ENCODE measurements at regions not wholly inside any gene's neighbourhood (a gene's known extent, or its start where the extent isn't known, plus 50 kb on each side); places are given as distances from the start of the nearest gene placed in this dataset.

DNA sequence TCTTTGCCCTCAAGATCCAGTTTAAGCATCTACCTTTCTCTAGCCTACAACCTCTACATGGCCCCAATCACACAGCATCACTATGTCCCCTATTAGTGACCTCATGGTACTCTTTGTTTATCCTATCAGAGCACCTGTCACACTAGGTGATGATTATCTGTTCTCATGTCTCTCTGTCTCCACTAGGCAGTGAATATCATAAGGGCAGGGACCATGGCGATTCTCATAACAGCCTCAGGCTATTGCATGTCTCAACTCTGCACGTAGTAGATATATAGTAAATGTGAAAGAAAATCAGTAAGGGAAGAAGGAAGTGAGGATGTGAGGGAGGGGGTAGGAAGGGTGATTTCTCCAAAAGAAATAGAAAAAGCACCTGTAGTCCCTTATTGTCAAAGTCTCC, 311.0 kb downstream of the NSG2 start:
- ATAC-seq (no peak), DNase-seq (no peak)
- Histone ChIP-seq H3K4me1 (no peaks in the 10 kb centered on the region), H3K36me3 (ENCODE audit: insufficient read depth in 1 of 2, low read depth in 1 of 2) (no peaks in the 10 kb centered on the region), H3K4me3 (no peak overlapping the region), H3K9me3 (no peaks in the 10 kb centered on the region), H3K27me3 (ENCODE audit: insufficient read depth in 3 of 3, low read length in 2 of 3) (peaks cover 0 to 4% (median 4%) of the 10 kb centered on the region in 3 donors), H3K27ac (no peak overlapping the region)
- intact Hi-C loops (cut with DNase I): no loop called here
- TF ChIP-seq, protein P1, sequence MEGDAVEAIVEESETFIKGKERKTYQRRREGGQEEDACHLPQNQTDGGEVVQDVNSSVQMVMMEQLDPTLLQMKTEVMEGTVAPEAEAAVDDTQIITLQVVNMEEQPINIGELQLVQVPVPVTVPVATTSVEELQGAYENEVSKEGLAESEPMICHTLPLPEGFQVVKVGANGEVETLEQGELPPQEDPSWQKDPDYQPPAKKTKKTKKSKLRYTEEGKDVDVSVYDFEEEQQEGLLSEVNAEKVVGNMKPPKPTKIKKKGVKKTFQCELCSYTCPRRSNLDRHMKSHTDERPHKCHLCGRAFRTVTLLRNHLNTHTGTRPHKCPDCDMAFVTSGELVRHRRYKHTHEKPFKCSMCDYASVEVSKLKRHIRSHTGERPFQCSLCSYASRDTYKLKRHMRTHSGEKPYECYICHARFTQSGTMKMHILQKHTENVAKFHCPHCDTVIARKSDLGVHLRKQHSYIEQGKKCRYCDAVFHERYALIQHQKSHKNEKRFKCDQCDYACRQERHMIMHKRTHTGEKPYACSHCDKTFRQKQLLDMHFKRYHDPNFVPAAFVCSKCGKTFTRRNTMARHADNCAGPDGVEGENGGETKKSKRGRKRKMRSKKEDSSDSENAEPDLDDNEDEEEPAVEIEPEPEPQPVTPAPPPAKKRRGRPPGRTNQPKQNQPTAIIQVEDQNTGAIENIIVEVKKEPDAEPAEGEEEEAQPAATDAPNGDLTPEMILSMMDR (IDR thresholded peaks at IDR 0.05): no peak
- WGBS, 3 donors: 81 to 91% (median 88%) methylated on average over 2 of the region's 2 CpGs

DNA sequence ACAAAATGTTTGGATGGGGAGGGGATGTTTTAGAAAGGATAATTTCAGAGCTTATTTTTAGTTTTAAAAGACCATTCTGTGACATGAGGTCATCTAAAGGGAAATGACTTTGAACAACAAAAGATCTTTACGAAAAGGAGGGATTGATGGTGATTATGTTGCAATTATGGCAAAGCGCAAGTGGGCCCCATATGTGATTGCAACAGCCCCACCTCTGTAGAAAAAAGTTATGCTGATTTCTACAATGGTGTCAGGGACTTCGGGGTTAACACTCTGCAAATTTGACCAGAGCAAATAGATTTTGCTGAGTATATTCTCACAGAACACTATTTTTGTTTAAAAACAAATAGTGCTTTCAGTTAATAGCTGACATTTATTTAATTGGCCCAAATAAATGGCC, 312.8 kb downstream of the NSG2 start:
- ATAC-seq (no peak), DNase-seq (no peak)
- TF ChIP-seq, protein P1 (IDR thresholded peaks at IDR 0.05): no peak
- intact Hi-C loops (cut with DNase I): no loop called here
- H3K9me3 ChIP-seq: peaks cover 4% of the 10 kb centered on the region
- WGBS, 3 donors: 76 to 82% (median 80%) methylated on average over 3 of the region's 3 CpGs
- H3K4me3 ChIP-seq: no peak overlapping the region
- peaks cover 0 to 4% (median 0%) of the 10 kb centered on the region in 3 donors for H3K27me3 ChIP-seq (ENCODE audit: insufficient read depth in 3 of 3, low read length in 2 of 3)
- H3K4me1 ChIP-seq: no peaks in the 10 kb centered on the region
- no peaks in the 10 kb centered on the region for H3K36me3 ChIP-seq (ENCODE audit: insufficient read depth in 1 of 2, low read depth in 1 of 2)
- no peak overlapping the region for H3K27ac ChIP-seq

DNA sequence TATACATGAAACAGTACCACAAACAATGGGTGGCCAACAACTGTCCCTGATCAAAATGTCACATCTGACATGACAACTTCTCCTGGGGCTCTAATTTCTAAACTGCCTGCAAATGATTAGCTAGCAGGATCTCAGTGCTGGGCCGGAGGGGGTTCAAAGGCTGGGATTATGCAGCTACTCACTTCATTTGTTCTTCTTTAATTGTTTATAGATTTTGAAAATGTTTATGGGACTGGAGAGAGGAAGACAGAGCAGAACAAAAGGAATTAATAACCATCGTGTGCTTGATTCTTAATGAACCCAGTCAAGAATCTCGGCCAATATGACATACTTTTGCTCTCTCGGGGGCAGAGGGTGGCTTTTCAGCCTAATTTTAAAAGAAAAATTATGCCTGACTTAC, 313.6 kb downstream of the NSG2 start:
- H3K36me3 ChIP-seq (ENCODE audit: insufficient read depth in 1 of 2, low read depth in 1 of 2): no peaks in the 10 kb centered on the region
- TF ChIP-seq, protein P1 (IDR thresholded peaks at IDR 0.05): no peak
- no peak for ATAC-seq
- 64 to 69% (median 68%) methylated on average over 4 of the region's 4 CpGs for WGBS, 3 donors
- peaks cover 0 to under 1% (median 0%) of the 10 kb centered on the region in 3 donors for H3K27me3 ChIP-seq (ENCODE audit: insufficient read depth in 3 of 3, low read length in 2 of 3)
- H3K27ac ChIP-seq: no peak overlapping the region
- H3K4me3 ChIP-seq: no peak overlapping the region
- no peaks in the 10 kb centered on the region for H3K4me1 ChIP-seq
- intact Hi-C loops (cut with DNase I): no loop called here
- H3K9me3 ChIP-seq: peaks cover 4% of the 10 kb centered on the region
- no peak for DNase-seq

DNA sequence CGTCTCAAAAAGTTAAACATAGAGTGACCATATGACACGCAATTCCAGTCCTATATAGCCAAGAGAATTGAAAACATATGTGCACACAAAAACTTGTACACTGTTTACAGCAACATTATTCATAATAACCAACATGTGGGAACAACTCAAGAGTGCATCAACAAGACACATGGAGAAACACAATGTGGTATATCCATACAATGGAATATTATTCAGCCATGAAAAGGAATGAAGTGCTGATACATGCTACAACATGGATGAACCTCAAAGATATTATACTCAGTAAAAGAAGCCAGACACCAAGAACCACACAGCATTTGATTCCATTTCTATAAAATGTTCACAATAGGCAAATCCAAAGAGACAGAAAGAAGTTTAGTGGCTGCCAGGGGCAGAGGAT, 317.0 kb downstream of the NSG2 start:
- ATAC-seq (no peak), DNase-seq (no peak)
- Histone ChIP-seq H3K27ac (no peak overlapping the region), H3K36me3 (ENCODE audit: insufficient read depth in 1 of 2, low read depth in 1 of 2) (no peaks in the 10 kb centered on the region), H3K27me3 (ENCODE audit: insufficient read depth in 3 of 3, low read length in 2 of 3) (peaks cover 0 to 2% (median 0%) of the 10 kb centered on the region in 3 donors), H3K4me1 (no peaks in the 10 kb centered on the region), H3K4me3 (no peak overlapping the region), H3K9me3 (peaks cover 4% of the 10 kb centered on the region)
- TF ChIP-seq, protein P1 (IDR thresholded peaks at IDR 0.05): no peak
- intact Hi-C loops (cut with DNase I): no loop called here
- 87 to 90% (median 87%) methylated on average over 2 of the region's 2 CpGs for WGBS, 3 donors

DNA sequence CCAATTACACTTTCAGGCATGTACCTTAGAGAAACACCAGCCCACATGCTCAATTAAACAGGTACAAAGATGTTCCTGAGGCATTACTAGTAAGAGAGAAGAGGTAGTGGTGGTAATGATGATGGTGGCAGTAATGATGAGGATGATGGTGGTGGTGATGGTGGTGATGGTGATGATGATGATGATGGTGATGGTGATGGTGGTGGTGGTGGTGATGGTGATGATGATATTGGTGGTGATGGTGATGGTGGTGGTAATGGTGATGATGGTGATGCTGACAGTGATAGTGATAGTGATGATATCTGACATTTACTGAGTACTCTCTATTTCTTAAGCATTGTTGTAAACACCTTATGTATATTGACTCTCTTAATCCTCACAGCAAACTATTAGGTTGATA, 318.4 kb downstream of the NSG2 start:
- Histone ChIP-seq H3K27me3 (ENCODE audit: insufficient read depth in 3 of 3, low read length in 2 of 3) (peaks cover 0 to 2% (median 0%) of the 10 kb centered on the region in 3 donors), H3K4me1 (no peaks in the 10 kb centered on the region), H3K27ac (no peak overlapping the region), H3K36me3 (ENCODE audit: insufficient read depth in 1 of 2, low read depth in 1 of 2) (no peaks in the 10 kb centered on the region), H3K9me3 (peaks cover 4% of the 10 kb centered on the region), H3K4me3 (no peak overlapping the region)
- intact Hi-C loops (cut with DNase I): no loop called here
- DNase-seq (no peak), ATAC-seq (no peak)
- TF ChIP-seq, protein P1 (IDR thresholded peaks at IDR 0.05): no peak

Measured in psoas muscle (tissue), 7 donors.